Psoas muscle (tissue), 7 donors: ENCODE measurements at regions not wholly inside any gene's neighbourhood (a gene's known extent, or its start where the extent isn't known, plus 50 kb on each side); places are given as distances from the start of the nearest gene placed in this dataset.

Source experiments
- ATAC-seq, 4 donors: fragments of 200-7000 bp; cut with Tn5 transposase; one replicate each; pipeline ENCODE4 v1.9.1; 2020; ENCODE audit warnings: moderate library complexity in 3 of 4, mild to moderate bottlenecking in 2 of 4
- DNase-seq, 2 donors: peaks; one replicate each; pipeline ENCODE4 v3.0.0-alpha.2; 2020
- H3K27ac ChIP-seq: fragments of 200-600 bp; one replicate; pipeline ENCODE4 v1.8.0; 2022
- H3K27me3 ChIP-seq, 3 donors: fragments of 200-600 bp in 1 of 3; one replicate each; pipeline versions ENCODE4 v1.6.1 to v1.8.0; 2013 to 2022; ENCODE audit warnings: low read length in 2 of 3, mild to moderate bottlenecking in 2 of 3, moderate library complexity in 1 of 3; ENCODE audit not compliant: insufficient read depth in 3 of 3
- H3K36me3 ChIP-seq, 2 donors: fragments of 200-600 bp in 1 of 2; one replicate each; pipeline versions ENCODE4 v1.6.1 to v1.8.0; 2013 to 2022; ENCODE audit warnings: low read depth in 1 of 2, mild to moderate bottlenecking in 1 of 2, moderate library complexity in 1 of 2; ENCODE audit not compliant: insufficient read depth in 1 of 2
- H3K4me1 ChIP-seq: fragments of 200-600 bp; one replicate; pipeline ENCODE4 v1.8.0; 2022
- H3K4me3 ChIP-seq: fragments of 200-600 bp; one replicate; pipeline ENCODE4 v1.8.0; 2022; ENCODE audit warnings: mild to moderate bottlenecking
- H3K9me3 ChIP-seq: fragments of 200-600 bp; one replicate; pipeline ENCODE4 v1.8.0; 2022
- WGBS, 3 donors: extraction: QIAGEN DNeasy Blood & Tissue Kit; methylation state at CpG; one replicate each; pipeline versions ENCODE4 v1.1.6 to v1.1.7; 2013; 5-methylcytosine and 5-hydroxymethylcytosine counted together
- intact Hi-C, 2 donors: fragments of 100-400 bp; cut with DNase I; formaldehyde crosslinking; loops; one replicate each; pipeline versions ENCODE4 v1.11.0 to v1.14.2; 2022
- TF ChIP-seq, protein P1 (sequence below): fragments of 200-600 bp; IDR thresholded peaks from one replicate; pipeline ENCODE4 v1.8.0; 2022; ENCODE audit warnings: antibody characterized with exemption
- donor health status: healthy with polysubstance abuse.
- donor health status: DM: no; HTN: no; CAD: no; lungs with moderate emphysema.
- donor health status: Bipolar disorder and iron deficiency.
- donor health status: healthy.
- donor health status: DM: yes; HTN: yes; CAD: no.
- donor health status: DM: no; HTN: no; CAD: no.
- donor health status: DM: yes; HTN: yes; CAD: no.

DNA sequence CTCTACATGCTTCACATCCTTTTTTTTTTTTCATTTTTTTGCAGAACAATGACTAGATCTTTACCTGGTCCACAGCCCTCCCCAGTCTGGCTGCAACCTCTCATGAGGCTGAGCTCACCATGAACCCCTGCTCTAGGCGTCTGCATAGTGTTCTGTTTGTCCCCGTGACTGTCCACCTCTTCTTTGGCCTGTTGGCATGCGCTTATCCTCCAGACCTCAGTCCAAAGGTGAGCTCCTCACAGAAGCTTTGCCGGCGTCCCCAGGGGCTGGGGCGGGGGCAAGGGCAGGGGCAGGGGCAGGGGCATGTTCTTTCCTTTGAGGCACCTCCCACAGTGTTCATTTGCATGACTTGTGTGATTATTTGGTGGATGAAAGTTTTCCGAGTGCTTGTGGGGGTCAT is 218.4 kb upstream of the ZNF32 start:
- H3K36me3 ChIP-seq, result no peaks in the 10 kb centered on the region
- H3K4me1 ChIP-seq, result no peaks in the 10 kb centered on the region
- DNase-seq, result no peak
- H3K4me3 ChIP-seq, result no peak overlapping the region
- H3K27me3 ChIP-seq, result no peaks in the 10 kb centered on the region
- 90 to 95% (median 91%) methylated on average over 7 of the region's 7 CpGs for WGBS, 3 donors
- TF ChIP-seq, protein P1, sequence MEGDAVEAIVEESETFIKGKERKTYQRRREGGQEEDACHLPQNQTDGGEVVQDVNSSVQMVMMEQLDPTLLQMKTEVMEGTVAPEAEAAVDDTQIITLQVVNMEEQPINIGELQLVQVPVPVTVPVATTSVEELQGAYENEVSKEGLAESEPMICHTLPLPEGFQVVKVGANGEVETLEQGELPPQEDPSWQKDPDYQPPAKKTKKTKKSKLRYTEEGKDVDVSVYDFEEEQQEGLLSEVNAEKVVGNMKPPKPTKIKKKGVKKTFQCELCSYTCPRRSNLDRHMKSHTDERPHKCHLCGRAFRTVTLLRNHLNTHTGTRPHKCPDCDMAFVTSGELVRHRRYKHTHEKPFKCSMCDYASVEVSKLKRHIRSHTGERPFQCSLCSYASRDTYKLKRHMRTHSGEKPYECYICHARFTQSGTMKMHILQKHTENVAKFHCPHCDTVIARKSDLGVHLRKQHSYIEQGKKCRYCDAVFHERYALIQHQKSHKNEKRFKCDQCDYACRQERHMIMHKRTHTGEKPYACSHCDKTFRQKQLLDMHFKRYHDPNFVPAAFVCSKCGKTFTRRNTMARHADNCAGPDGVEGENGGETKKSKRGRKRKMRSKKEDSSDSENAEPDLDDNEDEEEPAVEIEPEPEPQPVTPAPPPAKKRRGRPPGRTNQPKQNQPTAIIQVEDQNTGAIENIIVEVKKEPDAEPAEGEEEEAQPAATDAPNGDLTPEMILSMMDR, result no peak
- no peak for ATAC-seq
- no peaks in the 10 kb centered on the region for H3K9me3 ChIP-seq
- intact Hi-C loops, result no loop called here
- H3K27ac ChIP-seq, result no peak overlapping the region

DNA sequence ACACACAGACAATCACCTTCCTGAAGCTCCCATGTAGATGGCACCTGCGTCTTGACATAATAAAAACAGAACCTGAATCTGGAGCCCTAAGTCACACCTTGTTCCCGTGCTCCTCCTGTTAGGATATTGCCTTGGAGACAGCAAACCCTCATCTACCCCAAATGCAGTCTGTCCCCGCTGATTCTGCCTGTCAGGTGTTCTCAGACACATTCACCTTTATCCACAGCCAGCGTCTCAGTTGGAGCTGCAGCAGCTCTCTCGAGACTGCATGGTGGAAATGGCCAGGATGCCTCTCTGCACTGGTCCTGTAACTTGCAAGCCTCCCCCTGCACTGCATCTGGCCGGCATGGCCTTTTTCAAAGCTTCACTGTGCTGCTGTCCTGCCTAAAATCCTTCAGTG is 218.0 kb upstream of the ZNF32 start:
- WGBS, 3 donors, result 78 to 86% (median 80%) methylated on average over 6 of the region's 6 CpGs
- intact Hi-C loops, result no loop called here
- no peak overlapping the region for H3K4me3 ChIP-seq
- H3K27me3 ChIP-seq, result no peaks in the 10 kb centered on the region
- H3K4me1 ChIP-seq, result no peaks in the 10 kb centered on the region
- TF ChIP-seq, protein P1, result no peak
- H3K9me3 ChIP-seq, result no peaks in the 10 kb centered on the region
- H3K27ac ChIP-seq, result no peak overlapping the region
- H3K36me3 ChIP-seq, result no peaks in the 10 kb centered on the region
- no peak for DNase-seq
- no peak for ATAC-seq

DNA sequence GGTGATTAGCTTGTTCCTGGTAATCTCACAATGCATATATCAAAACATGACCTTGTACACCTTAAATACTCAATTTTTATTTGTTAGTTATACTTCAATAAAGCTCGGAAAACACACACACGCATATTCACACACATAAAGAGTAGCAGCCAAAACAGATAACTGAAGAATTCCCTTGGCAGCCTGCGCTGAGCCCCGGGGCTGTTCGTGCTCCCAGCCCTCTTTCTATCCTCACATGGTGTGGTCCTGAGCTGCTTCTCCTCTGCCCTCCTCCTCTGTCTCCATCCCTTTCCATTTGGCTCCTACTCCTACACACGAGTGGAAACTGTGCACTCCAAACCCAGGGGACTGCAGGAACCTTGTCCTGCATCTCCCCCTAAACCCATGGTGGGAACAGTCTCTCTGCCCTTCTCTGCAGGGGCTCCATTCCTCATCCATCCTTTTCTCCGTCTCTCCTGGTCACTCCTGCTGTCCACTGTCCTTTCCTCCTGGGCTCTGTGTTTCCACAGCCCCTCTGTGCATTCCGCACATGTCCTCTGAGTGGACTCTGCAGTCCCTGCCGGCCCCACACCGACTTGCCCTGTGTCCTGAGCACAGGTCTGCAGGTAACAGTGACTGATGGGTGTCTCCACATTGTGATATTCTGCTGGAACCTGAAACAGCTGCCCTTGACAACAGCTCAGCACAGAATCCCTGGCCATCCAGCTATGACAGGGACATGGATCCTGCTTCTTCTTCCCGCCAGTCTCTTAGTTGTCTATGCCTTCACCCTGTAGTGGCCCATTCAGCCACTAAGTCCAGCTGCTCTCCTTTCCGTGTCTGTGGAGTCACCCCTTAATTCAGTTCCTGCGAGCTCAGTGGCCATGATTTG is 216.8 kb upstream of the ZNF32 start:
- H3K36me3 ChIP-seq, result no peaks in the 10 kb centered on the region
- DNase-seq (no peak), ATAC-seq (no peak)
- WGBS, 3 donors, result 58 to 64% (median 58%) methylated on average over 13 of the region's 13 CpGs
- intact Hi-C loops, result no loop called here
- H3K27me3 ChIP-seq, result no peaks in the 10 kb centered on the region
- TF ChIP-seq, protein P1, result no peak
- no peaks in the 10 kb centered on the region for H3K4me1 ChIP-seq
- no peak overlapping the region for H3K27ac ChIP-seq
- H3K4me3 ChIP-seq, result no peak overlapping the region
- no peaks in the 10 kb centered on the region for H3K9me3 ChIP-seq

DNA sequence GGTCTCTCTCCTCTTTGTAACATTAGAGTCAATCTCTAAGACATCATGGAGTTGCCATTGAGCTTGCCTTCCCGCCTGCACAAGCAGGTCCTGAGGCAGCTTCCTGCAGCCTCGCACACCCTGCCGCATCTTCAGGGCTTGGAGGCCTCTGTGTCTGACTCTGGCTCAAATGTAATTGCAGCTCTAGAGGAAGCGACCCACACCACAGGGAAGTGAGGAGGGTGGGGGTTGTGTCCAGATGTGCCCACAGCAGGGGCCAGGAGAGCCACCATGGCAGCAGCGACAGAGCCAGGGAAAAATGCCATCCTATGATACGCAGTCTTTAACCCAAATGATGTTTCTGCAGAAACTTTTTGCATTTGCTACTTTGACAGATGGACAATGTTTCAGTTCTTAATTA is 216.0 kb upstream of the ZNF32 start:
- Histone ChIP-seq H3K27me3 (no peaks in the 10 kb centered on the region), H3K27ac (peak overlapping the region; percentile 72), H3K9me3 (no peaks in the 10 kb centered on the region), H3K36me3 (no peaks in the 10 kb centered on the region), H3K4me3 (no peak overlapping the region), H3K4me1 (no peaks in the 10 kb centered on the region)
- DNase-seq (no peak), ATAC-seq (no peak)
- TF ChIP-seq, protein P1, result no peak
- intact Hi-C loops, result no loop called here
- 75 to 87% (median 84%) methylated on average over 6 of the region's 6 CpGs for WGBS, 3 donors
